HCT116 (cell line): ENCODE measurements at regions not wholly inside any gene's neighbourhood (a gene's known extent, or its start where the extent isn't known, plus 50 kb on each side); places are given as distances from the start of the nearest gene placed in this dataset.

Experiments used
- ATAC-seq: fragments of 200-7000 bp; cut with Tn5 transposase; 2 replicates; pipeline ENCODE4 v1.9.1; 2020; ENCODE audit warnings: mild to moderate bottlenecking, moderate library complexity
- BruUV-seq: library from RNA; stranded (reverse); fragments of 400-500 nt; replicated peaks from 2 replicates; lab custom pipeline; 2021; lab: Mats Ljungman, UMichigan
- CTCF ChIA-PET: fragments of 300-600 bp; sonication (Branson Sonifier 250); formaldehyde crosslinking; loops from one replicate; lab custom pipeline; 2021; ENCODE audit warnings: antibody characterized with exemption; lab: Charles Lee
- POLR2A ChIA-PET: fragments of 300-600, 350-600 bp; sonication (Branson Sonifier 250); formaldehyde crosslinking; loops from one replicate; lab custom pipeline; 2021; ENCODE audit warnings: antibody characterized with exemption; lab: Charles Lee
- RAD21 ChIA-PET, 2 experiments: fragments of 300-600 bp; sonication (Branson Sonifier 250); formaldehyde crosslinking; loops; one replicate each; lab custom pipeline; 2023; ENCODE audit warnings: low total read pairs in 2 of 2; ENCODE audit not compliant: uncharacterized antibody in 2 of 2, unreplicated experiment in 2 of 2, low non-redundant PET in 1 of 2; lab: Charles Lee
- DNase-seq: peaks from one replicate; pipeline ENCODE4 v3.0.0-alpha.2; 2010; ENCODE audit warnings: low read depth, low spot score
- H2AFZ ChIP-seq: fragments of 200-600 bp; shearing (Covaris generic), sonication (generic); 2 replicates; pipeline ENCODE4 v1.6.1; 2017; ENCODE audit warnings: low read depth, mixed run types, mixed read lengths, antibody characterized with exemption, low read length; ENCODE audit not compliant: poor library complexity, severe bottlenecking
- H3K27ac ChIP-seq: 2 replicates; pipeline ENCODE4 v1.5.1; 2012; ENCODE audit warnings: low read depth, low read length
- H3K27me3 ChIP-seq: fragments of 200-600 bp; sonication (generic); 2 replicates; pipeline ENCODE4 v1.6.1; 2016; ENCODE audit warnings: mixed run types, low read length, mixed read lengths; ENCODE audit not compliant: insufficient read depth
- H3K36me3 ChIP-seq, 2 experiments: fragments of 200-500 bp in 1 of 2; fragments of 200-600 bp in 1 of 2; sonication (Bioruptor generic) in 1 of 2; sonication (generic) in 1 of 2; 2 replicates each; pipeline versions ENCODE4 v1.5.1 to v1.6.1; 2014 to 2016; ENCODE audit warnings: low read length in 2 of 2, inconsistent platforms in 1 of 2, mixed read lengths in 1 of 2, mixed run types in 1 of 2; ENCODE audit not compliant: insufficient read depth in 2 of 2, control insufficient read depth in 1 of 2
- H3K4me1 ChIP-seq, 2 experiments: fragments of 200-600 bp in 1 of 2; sonication (generic) in 1 of 2; 2 replicates each; pipeline versions ENCODE4 v1.5.1 to v1.6.1; 2012 to 2017; ENCODE audit warnings: low read length in 2 of 2, inconsistent platforms in 1 of 2, mild to moderate bottlenecking in 1 of 2, mixed read lengths in 1 of 2, mixed run types in 1 of 2, moderate library complexity in 1 of 2; ENCODE audit not compliant: insufficient read depth in 2 of 2, control insufficient read depth in 1 of 2
- H3K4me2 ChIP-seq: fragments of 200-600 bp; sonication (generic); 2 replicates; pipeline ENCODE4 v1.6.1; 2017; ENCODE audit warnings: mixed run types, low read length, mixed read lengths
- H3K4me3 ChIP-seq, 2 experiments: fragments of 200-600 bp in 1 of 2; sonication (generic) in 1 of 2; replicated peaks in 1 of 2; 2 replicates each; pipeline ENCODE4 v1.5.1; 2011 to 2016; ENCODE audit warnings: low read length in 2 of 2, control low read depth in 1 of 2, low read depth in 1 of 2, mild to moderate bottlenecking in 1 of 2, mixed read lengths in 1 of 2, mixed run types in 1 of 2
- H3K79me2 ChIP-seq: fragments of 200-600 bp; sonication (generic); 2 replicates; pipeline ENCODE4 v1.6.1; 2017; ENCODE audit warnings: mild to moderate bottlenecking, mixed run types, low read length, moderate library complexity, mixed read lengths; ENCODE audit not compliant: insufficient read depth
- H3K9ac ChIP-seq: fragments of 200-600 bp; sonication (generic); 2 replicates; pipeline ENCODE4 v1.6.1; 2016; ENCODE audit warnings: low read length, mixed read lengths
- H3K9me2 ChIP-seq: fragments of 200-600 bp; sonication (generic), shearing (Covaris generic); 2 replicates; pipeline ENCODE4 v1.6.1; 2017; ENCODE audit warnings: mixed run types, mild to moderate bottlenecking, moderate library complexity; ENCODE audit not compliant: insufficient read depth
- H3K9me3 ChIP-seq, 2 experiments: fragments of 200-500 bp in 1 of 2; fragments of 200-600 bp in 1 of 2; sonication (Bioruptor generic) in 1 of 2; sonication (generic) in 1 of 2; 2 replicates each; pipeline ENCODE4 v1.6.1; 2014 to 2017; ENCODE audit warnings: low read length in 2 of 2, mixed read lengths in 2 of 2, inconsistent platforms in 1 of 2, low read depth in 1 of 2, mild to moderate bottlenecking in 1 of 2, mixed run types in 1 of 2, moderate library complexity in 1 of 2; ENCODE audit not compliant: control insufficient read depth in 1 of 2, insufficient read depth in 1 of 2
- H4K20me1 ChIP-seq: fragments of 200-600 bp; sonication (generic), shearing (Covaris generic); 2 replicates; pipeline ENCODE4 v1.6.1; 2017; ENCODE audit warnings: mixed run types, mild to moderate bottlenecking, moderate library complexity; ENCODE audit not compliant: insufficient read depth
- CBX3 ChIP-seq: IDR thresholded peaks from 2 replicates; pipeline ENCODE4 v1.6.1; 2012; ENCODE audit warnings: low read depth
- ELF1 ChIP-seq: IDR thresholded peaks from 2 replicates; pipeline ENCODE4 v1.6.1; 2012; ENCODE audit warnings: low read depth, borderline replicate concordance
- EZH2phosphoT487 ChIP-seq: fragments of 200-600 bp; IDR thresholded peaks from 2 replicates; pipeline ENCODE4 v1.6.1; 2018; ENCODE audit warnings: antibody characterized with exemption, borderline replicate concordance
- JUND ChIP-seq: IDR thresholded peaks from 2 replicates; pipeline ENCODE4 v1.6.1; 2012
- MAX ChIP-seq: IDR thresholded peaks from 2 replicates; pipeline ENCODE4 v1.6.1; 2012
- POLR2AphosphoS5 ChIP-seq: IDR thresholded peaks from 2 replicates; pipeline ENCODE4 v1.6.1; 2011; ENCODE audit warnings: mild to moderate bottlenecking, low read depth, low read length, moderate library complexity
- SP1 ChIP-seq: IDR thresholded peaks from 2 replicates; pipeline ENCODE4 v1.6.1; 2012; ENCODE audit warnings: low read depth
- YY1 ChIP-seq: IDR thresholded peaks from 2 replicates; pipeline ENCODE4 v1.6.1; 2011; ENCODE audit warnings: low read length, low read depth, moderate library complexity, mild to moderate bottlenecking; ENCODE audit not compliant: insufficient replicate concordance; ENCODE audit errors: extremely low read depth
- ZNF274 ChIP-seq: fragments of 200-500 bp; sonication (Bioruptor generic); IDR thresholded peaks from 2 replicates; pipeline ENCODE4 v1.6.1; 2014; ENCODE audit warnings: mild to moderate bottlenecking, low read depth, low read length, inconsistent platforms
- intact Hi-C: fragments of 100-400 bp; cut with micrococcal nuclease; formaldehyde crosslinking; loops from 2 replicates; pipeline ENCODE4 v1.10.0; 2022
- TF ChIP-seq, protein P1 (sequence below): IDR thresholded peaks from 2 replicates; pipeline ENCODE4 v1.6.1; 2011; ENCODE audit warnings: mild to moderate bottlenecking, low read length, moderate library complexity; ENCODE audit not compliant: insufficient replicate concordance; ENCODE audit errors: extremely low read depth

DNA sequence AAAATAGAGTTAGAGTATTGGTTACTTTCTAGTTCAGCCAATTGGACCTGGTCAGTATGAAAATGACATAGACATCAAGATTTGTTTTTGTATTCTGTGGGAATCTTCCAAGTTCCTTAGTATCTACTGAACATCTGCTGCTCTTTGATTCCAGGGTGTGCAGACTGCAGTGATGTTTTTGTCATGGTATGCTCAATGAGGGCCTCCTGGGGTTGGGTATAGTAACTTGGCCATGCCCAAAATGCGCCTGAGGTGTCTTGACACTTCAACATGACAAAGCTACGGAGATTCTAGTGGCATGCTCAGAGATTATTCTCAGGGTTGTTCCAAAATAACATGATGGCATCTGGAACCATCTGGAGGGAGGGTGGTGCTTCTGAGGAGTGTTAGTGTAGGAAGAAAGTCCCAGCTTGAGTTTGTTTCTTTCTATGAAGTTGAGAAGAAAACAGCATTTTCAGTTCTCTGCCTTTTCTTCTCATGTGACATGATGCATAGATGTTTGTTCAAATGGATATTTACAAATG, 313.5 kb upstream of the TBL1XR1 start:
- Histone ChIP-seq H3K4me1 (no peaks in the 10 kb centered on the region), H3K4me2 (no peak overlapping the region), H2AFZ (no peak overlapping the region), H3K79me2 (no peaks in the 10 kb centered on the region), H3K4me3 (no peak overlapping the region), H4K20me1 (no peaks in the 10 kb centered on the region), H3K9me3 (no peaks in the 10 kb centered on the region), H3K36me3 (no peaks in the 10 kb centered on the region), H3K9ac (no peak overlapping the region), H3K27me3 (no peaks in the 10 kb centered on the region), H3K9me2 (no peaks in the 10 kb centered on the region; the same call in 1 of the 2 replicates), H3K27ac (no peak overlapping the region)
- no peak for ATAC-seq
- DNase-seq = no peak
- TF ChIP-seq MAX = no peak
- no peak for TF ChIP-seq ZNF274
- TF ChIP-seq, protein P1, sequence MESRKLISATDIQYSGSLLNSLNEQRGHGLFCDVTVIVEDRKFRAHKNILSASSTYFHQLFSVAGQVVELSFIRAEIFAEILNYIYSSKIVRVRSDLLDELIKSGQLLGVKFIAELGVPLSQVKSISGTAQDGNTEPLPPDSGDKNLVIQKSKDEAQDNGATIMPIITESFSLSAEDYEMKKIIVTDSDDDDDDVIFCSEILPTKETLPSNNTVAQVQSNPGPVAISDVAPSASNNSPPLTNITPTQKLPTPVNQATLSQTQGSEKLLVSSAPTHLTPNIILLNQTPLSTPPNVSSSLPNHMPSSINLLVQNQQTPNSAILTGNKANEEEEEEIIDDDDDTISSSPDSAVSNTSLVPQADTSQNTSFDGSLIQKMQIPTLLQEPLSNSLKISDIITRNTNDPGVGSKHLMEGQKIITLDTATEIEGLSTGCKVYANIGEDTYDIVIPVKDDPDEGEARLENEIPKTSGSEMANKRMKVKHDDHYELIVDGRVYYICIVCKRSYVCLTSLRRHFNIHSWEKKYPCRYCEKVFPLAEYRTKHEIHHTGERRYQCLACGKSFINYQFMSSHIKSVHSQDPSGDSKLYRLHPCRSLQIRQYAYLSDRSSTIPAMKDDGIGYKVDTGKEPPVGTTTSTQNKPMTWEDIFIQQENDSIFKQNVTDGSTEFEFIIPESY = no peak
- TF ChIP-seq YY1 = no peak
- no peak for TF ChIP-seq JUND
- no peak for TF ChIP-seq EZH2phosphoT487
- TF ChIP-seq POLR2AphosphoS5 = no peak
- no peak for TF ChIP-seq SP1
- TF ChIP-seq ELF1 = no peak
- no peak for TF ChIP-seq CBX3
- intact Hi-C loops = no loop called here
- no TSS peak for BruUV-seq
- ChIA-PET RAD21 (no interaction called here), POLR2A (no interaction called here), CTCF (no interaction called here)
